GM19099 (cell line): ENCODE measurements at regions not wholly inside any gene's neighbourhood (a gene's known extent, or its start where the extent isn't known, plus 50 kb on each side); places are given as distances from the start of the nearest gene placed in this dataset.

ENCODE experiments used
- POLR2A ChIP-seq: IDR thresholded peaks from 3 replicates; pipeline ENCODE4 v1.6.1; 2011; ENCODE audit warnings: low read depth; ENCODE audit not compliant: insufficient read length; ENCODE audit errors: extremely low read depth

- TF ChIP-seq POLR2A, result no peak
Measured at GRCh38 chr22:48092866-48093265, 1330.4 kb downstream of the TBC1D22A start.

GRCh38 chr22:48091656-48092223 is 1329.3 kb downstream of the TBC1D22A start:
- no peak for TF ChIP-seq POLR2A

- no peak for TF ChIP-seq POLR2A
Measured at GRCh38 chr22:48091060-48091650, 1328.7 kb downstream of the TBC1D22A start.

GRCh38 chr22:48090332-48090672 is 1327.9 kb downstream of the TBC1D22A start:
- no peak for TF ChIP-seq POLR2A

- no peak for TF ChIP-seq POLR2A
Measured at GRCh38 chr22:48089601-48090331, 1327.3 kb downstream of the TBC1D22A start.

- no peak for TF ChIP-seq POLR2A
Measured at GRCh38 chr22:48088926-48089536, 1326.6 kb downstream of the TBC1D22A start.

GRCh38 chr22:48088251-48088650 is 1325.8 kb downstream of the TBC1D22A start:
- TF ChIP-seq POLR2A, result no peak

- TF ChIP-seq POLR2A, result no peak
Measured at GRCh38 chr22:48085901-48086645, 1323.6 kb downstream of the TBC1D22A start.

- TF ChIP-seq POLR2A, result no peak
Measured at GRCh38 chr22:48084729-48085050, 1322.2 kb downstream of the TBC1D22A start.

- no peak for TF ChIP-seq POLR2A
Measured at GRCh38 chr22:48084041-48084728, 1321.7 kb downstream of the TBC1D22A start.

GRCh38 chr22:48083502-48083901 is 1321.1 kb downstream of the TBC1D22A start:
- no peak for TF ChIP-seq POLR2A

GRCh38 chr22:48082284-48082683 is 1319.8 kb downstream of the TBC1D22A start:
- TF ChIP-seq POLR2A, result no peak

GRCh38 chr22:48081281-48081680 is 1318.8 kb downstream of the TBC1D22A start:
- TF ChIP-seq POLR2A, result no peak

- TF ChIP-seq POLR2A, result no peak
Measured at GRCh38 chr22:48080316-48081165, 1318.1 kb downstream of the TBC1D22A start.
